HPDE6-E6E7 (cell line): ENCODE measurements at regions not wholly inside any gene's neighbourhood (a gene's known extent, or its start where the extent isn't known, plus 50 kb on each side); places are given as distances from the start of the nearest gene placed in this dataset.
"Not testable (repeated sequence)": the region's sequence is repeated elsewhere in the genome, so short reads cannot be mapped to it uniquely, and the experiment has no call there.

Experiments
- DNase-seq: peaks from one replicate; pipeline ENCODE4 v3.0.0; 2011; ENCODE audit warnings: missing footprints; ENCODE audit errors: extremely low spot score

DNA sequence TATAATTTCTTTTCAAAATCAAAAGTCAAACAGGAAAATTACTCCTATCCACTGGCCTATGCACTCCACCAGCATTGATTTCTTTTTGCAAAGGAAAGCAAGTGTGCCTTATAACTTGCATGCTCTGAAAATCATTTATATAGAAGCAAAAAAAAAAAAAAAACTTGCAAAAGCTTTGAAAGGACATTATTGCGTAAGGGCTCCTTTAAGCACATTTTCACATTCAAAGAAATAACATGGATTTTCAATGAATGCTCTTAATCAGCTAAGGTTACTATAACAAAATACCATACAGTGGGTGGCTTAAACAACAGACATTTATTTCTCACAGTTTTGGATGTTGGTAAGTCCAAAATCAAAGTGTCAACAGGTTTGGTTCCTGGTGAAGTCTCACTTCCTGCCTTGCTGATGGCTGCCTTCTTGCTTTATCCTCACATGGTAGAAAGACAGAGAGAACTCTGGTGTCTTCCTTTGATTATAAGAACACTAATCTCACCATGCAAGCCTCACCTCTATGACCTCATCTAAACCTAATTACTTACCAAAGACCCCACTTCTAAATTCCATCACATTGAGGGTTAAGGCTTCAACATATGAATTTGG is 755.2 kb upstream of the CDH10 start:
- no peak for DNase-seq

DNA sequence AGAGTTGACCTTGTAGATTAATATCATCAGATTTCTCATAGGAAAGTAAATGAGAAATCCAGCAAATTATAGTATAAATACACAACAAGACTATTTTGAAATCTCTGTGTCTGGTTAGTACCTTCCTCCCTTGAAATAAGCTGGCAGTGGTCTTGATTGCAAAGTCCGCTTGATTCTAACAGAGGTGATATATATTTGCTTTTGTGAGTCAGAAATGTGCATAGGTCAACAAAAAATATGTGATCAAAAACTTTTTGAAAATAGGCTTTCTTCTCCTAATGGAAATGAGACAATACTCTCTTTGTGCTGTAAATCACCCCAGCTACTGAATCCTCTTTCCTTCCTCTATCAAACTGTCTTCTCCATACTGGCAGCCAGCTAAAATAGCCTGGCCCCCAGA is 749.2 kb upstream of the CDH10 start:
- no peak for DNase-seq

DNA sequence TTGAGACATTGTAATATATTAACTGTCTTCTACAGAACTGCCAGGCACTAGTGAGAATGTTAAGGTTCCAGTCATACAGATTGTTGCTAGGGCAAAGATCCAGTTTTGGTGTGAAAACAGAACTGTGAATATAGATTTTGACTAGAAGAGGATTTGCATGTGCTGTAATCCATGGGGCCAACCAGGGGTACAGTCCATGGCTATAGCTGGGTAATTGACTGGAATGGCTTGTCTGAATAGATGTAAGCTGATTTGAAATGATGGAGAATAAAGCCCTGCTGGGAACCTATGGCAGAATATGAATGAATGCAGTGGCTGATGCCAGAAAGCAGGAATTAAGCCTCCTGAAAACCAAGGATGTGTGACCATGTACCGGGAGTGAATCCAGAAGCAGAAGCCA is 748.5 kb upstream of the CDH10 start:
- DNase-seq, result no peak

DNA sequence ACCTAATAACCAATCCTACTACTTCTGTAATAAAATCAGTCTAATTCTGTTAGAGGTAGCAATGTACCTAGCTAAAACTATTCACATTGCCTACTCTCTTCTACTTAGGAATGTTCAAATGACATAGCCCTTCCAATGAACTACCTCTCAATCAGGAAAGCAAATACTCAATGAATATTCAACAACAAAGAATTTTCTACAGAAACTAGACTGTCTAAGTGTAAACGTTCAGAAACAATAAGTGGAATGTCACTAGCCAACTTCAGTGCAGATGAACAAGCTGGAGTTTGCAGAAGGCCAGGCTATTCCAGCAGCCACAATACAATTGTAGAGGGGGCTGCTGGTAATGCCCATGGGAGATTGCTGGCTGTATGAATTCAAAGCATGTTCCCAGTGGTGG is 743.2 kb upstream of the CDH10 start:
- no peak for DNase-seq

DNA sequence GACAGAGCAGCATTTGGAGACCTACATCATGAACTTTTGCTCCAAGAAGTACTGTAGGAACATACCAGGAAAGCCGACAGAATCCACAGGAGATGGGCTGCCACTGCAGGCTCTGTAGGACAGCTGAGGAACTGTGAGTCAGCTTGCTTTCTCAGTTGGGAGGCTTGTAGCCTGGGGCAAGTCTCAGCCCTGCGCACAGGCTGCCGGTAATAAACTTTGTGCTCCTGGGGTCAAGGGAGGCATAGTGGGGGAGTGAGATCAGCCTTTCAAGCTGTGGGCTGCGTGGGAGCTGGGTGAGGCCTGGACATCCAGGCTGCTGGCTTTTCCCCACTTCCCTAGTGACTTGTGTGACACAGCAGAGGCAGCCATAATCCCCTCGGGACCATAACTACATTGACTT is 718.0 kb upstream of the CDH10 start:
- DNase-seq, result no peak

DNA sequence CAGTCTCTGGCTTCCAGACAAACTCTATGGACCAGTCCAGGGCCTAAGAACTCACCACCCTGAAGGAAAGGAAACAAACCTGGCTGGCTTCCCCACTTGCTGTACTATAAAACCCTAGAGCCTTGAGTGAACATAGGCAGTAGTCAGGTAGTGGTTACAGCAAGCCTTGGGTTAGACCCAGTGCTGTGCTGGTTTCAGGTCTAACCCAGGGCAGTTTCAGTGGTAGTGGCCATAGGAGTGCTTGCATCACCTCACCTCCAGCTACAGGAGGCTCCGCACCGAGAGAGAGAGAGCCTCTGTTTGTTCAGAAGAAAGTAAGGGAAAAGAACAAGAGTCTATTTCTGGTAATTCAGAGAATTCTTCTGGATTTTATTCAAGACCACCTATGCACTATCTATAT is 714.1 kb upstream of the CDH10 start:
- DNase-seq, result no peak

DNA sequence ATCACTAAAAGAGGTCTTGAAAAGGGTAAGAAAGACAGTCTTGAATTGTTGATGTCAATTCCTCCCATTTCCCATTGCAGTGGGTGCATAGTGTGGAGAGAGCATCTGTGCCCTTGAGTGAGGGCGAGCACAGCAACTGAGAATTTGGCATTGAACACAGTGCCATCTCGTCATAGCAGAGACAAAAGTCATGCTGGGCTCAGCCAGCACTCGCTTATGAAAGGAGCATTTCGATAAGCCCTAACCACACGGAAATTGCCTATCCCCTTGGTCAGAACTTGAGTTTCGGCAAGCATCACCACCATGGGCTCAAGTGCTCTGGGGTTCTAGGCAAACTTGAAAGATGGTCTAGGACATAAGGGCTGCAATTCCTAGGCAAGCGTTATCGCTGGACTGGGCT is 712.8 kb upstream of the CDH10 start:
- DNase-seq, result no peak

DNA sequence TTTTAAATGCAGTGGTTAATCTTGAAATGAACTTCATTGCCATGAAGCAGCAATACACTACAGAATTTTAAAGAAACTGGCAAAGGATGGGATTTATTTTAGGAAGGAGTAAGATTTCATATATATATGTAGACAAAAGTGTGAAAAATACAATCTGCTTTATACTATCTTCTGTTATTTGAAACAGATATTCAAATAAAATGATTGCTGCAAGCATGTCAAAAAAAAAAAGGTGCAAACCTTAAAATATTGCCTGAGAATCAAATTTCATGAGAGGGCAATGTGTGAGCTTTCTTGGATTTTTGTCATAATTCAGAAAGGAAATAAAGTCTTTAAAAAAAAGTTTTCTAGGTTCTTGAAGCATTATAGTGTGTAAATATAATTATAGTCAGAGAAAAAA is 705.0 kb upstream of the CDH10 start:
- DNase-seq, result no peak

DNA sequence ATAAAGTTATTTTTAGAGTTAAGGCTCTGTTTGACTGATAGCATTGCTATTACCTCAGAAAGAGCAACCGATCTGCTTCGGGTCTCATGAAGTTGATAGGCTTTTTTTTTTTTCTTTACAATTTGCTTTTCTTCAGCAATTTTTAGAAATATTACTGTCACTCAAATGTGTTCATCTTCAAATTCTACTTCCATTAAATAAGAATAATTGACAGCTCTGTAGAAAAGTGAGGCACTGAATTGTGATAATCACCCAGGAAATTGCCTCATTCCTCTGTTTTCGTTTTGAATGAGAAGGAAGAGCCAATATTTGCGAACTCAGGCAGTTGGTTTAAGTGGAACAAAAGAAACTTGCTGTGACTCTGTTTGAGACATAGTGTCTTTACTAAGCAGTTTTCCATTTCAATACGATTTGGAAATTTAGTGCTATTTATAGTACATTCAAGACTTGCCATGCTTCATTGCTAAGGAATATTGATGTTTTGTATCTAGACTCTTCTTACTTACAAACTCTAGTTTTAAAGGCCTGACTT is 700.5 kb upstream of the CDH10 start:
- DNase-seq, result no peak

DNA sequence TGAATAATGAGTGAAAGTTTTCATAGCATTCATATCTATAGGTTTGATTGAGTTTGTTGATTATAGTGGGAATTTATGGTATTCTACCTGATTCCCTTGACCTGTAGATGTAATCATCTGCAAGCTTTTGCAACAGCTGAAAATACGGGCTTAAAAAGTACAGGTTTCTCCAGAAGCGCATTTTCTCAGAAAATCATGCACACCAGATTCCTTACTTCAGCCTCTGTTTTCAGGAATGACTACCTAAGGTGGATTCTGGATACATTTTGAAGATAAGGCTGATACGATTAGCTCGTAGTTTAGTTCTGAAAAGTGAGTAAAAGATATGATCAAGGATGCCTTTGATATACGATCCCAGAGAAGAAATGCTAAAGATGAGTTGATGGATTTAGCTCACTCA is 694.8 kb upstream of the CDH10 start:
- DNase-seq, result no peak

DNA sequence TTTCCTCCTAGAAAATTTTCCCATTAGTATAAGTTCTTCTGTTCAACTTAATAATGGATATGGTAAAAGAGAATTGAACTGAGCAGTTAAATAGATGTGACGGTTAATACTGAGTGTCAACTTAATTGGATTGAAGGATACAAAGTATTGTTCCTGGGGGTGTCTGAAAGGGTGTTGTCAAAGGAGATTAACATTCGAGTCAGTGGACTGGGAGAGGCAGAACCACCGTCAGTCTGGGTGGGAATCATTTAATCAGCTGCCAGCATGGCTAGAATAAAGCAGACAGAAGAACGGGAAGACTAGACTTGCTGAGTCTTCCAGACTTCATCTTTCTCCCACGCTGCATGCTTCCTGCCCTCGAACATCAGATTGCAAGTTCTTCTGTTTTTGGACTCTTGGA is 689.6 kb upstream of the CDH10 start:
- no peak for DNase-seq

DNA sequence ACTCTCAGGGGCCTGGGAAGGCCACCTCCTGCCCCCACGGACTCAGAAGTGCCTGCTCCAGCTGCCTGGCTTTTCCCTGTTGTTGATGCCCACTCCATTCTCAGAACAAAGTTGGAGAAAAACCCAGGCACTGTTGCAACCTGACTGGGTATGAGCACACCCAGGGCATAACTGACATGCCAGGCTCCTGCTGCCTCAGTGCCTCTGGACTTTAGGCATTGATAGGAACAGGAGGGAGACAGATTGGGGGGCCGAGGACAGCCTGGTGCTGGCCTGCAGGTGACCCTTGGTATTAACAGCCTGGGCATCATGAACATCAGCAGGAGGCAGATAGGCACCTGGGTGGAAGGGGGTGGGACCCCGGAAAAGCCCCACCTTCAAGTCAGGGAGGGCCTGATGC is 685.9 kb upstream of the CDH10 start:
- no peak for DNase-seq

DNA sequence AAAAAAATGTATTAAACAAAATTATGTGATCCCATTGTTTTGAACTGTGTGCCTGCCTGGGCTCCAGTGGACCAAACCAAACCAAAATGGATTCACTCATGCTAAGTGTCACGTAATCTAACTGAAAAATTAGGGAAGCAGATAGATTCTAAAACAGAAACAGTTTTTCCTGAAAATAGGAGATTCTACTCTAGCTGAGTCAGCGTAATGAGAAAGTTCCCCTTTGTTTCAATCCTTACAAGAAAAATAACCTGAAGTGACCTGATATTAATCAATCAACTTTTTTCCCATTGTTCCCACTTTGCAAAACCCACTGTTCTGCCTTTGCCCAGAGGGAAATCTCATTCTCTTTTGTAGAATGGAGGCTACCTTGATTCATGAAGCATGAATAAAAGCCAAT is 682.4 kb upstream of the CDH10 start:
- DNase-seq, result no peak

DNA sequence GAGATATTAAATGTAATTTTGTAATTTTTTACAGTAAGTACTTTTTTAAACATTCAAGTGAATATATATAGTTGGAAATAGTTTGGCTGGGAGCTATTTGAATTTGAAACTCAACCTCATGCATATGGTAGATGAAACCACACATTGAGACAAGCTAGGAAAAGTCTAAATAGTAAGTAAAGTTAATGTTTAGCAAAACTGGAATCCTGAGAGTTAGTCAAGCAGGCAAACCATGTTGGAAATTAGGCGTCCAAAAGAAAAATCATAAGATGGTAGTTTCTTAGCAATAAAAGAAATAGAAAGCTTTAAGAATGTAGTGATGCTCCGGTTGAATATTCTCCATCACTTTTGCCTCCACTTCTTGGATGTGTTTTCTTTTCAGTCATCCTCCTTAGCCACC is 657.1 kb upstream of the CDH10 start:
- no peak for DNase-seq

DNA sequence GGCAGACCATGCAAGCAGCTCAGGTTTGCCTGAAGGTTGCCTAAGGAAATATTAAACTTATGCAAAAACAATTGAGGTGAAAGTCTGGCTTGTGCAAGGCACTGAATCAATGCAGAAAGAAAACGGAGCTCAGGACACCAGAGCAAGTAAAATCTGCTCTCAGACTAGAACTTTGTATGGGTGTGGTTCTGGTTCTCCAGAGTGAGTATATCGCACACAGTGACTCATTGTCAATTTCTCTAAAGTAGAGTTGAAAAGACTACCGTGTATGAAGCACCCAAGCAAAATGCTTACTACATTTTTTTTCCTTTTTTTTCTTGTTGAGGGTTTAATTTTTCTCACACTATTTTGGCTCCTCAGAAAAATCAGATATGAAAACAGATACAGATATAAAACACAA is 650.3 kb upstream of the CDH10 start:
- DNase-seq, result peak; percentile 8

DNA sequence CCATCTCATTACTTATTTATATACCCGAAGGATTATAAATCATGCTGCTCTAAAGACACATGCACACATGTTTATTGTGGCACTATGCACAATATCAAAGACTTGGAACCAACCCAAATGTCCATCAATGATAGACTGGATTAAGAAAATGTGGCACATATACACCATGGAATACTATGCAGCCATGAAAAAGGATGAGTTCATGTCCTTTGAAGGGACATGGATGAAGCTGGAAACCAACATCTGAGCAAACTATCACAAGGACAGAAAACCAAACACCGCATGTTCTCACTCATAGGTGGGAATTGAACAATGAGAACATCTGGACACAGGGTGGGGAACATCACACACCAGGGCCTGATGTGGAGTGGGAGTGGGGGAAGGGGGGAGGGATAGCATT is 645.0 kb upstream of the CDH10 start:
- not testable (repeated sequence) for DNase-seq

DNA sequence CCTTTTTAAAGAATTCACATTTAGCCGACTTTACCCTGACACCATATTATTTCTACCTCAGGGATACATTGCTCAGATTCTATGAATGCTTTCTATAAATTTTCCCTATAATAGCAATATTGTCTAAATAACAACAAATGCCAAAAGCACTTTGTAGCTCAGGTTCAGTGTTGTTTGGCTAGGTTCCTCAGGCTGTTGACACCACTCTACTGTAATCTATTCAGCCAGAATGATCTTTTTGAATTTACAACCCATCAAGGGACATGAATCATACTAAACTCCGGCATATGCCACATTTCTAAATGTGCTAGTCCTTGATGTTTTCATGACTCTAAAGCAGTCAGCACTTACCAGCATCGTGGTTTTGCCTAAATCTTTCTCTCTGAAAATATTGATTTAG is 641.5 kb upstream of the CDH10 start:
- DNase-seq, result no peak

DNA sequence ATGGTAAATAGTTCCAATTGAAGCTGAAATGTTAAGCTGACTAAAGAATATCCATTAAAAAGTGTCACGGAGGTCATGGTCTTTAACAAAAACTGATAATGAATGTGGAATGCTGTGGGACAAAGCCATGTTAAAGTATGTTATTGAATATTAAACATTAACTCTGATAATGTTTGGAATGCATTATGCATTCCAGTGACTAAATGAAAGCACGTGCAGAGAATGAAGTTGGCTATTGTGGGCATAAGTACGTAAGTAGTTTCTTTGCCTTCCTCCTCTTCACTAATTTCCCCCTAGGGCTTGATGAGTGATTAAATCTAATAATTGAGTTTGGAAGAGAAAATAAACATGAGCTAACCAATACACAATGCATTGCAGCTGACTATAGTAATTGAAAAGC is 640.4 kb upstream of the CDH10 start:
- no peak for DNase-seq

DNA sequence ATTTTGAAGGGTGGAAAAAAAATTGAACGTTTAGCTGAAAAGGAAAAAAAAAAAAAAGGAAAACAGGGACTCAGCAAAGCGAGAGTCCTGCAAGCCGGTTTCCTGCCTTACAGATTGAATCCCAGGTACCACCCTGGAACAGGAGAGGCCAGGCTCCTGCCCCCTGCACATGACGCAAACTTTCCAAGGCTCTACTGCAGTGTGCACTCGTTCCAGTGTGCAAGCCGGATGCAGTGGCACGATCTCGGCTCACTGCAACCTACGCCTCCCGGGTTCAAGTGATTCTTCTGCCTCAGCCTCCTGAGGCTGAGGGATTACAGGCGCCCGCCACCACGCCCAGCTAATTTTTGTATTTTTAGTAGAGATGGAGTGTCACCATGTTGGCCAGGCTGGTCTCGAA is 618.7 kb upstream of the CDH10 start:
- not testable (repeated sequence) for DNase-seq

DNA sequence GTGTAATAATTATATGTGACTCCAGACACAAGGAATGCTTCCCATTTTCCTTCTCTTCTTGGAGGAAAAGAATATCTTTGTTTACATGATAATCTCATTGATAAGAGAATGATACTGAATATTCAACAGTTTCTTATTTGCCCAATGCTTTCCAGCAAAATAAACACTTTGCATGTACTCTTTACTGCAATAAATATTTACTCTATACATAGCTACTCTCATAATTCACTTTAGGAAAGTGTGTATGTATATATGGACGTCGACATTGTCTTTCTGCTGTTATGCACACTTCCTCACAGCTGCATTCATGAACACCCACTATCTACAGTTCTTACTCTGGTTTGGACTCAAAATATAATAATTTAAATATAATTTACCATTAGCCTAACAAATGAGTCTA is 617.4 kb upstream of the CDH10 start:
- no peak for DNase-seq

DNA sequence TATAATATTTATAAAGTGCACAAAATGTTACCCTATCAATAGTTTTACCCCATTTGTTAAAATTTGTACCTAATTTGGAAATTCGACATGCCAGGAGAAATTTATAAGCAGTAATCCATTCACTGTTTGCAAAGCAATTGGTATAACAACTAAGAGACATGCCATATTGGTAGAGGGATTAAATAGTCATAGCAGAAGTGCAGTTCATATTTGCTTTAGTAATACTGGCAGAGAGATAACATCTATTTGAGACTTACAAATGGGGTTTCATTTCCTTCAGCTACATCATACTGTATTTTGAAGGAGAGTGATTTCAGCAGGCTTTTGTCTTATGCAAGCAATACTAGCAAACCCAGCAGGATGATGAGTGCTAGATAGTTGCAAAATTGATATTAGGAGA is 610.4 kb upstream of the CDH10 start:
- no peak for DNase-seq

DNA sequence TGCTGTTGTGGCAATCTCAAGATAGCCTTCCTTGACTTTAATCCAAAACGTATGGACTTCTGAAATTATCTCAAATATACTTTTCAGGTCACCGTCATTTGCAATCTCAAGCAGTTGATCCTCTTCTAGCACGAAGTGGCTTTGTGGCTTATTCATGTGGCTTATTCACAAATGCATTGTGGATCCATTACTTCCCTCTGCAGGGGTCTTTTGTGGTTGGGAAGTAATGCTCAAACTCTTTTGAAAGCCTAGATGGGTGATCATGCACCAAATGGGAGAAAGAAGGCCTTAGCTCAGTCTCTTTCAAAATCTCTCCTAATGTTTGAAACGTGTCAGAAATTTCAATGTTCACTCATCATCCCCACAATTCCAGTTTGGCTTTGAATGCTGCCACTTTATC is 597.2 kb upstream of the CDH10 start:
- no peak for DNase-seq

DNA sequence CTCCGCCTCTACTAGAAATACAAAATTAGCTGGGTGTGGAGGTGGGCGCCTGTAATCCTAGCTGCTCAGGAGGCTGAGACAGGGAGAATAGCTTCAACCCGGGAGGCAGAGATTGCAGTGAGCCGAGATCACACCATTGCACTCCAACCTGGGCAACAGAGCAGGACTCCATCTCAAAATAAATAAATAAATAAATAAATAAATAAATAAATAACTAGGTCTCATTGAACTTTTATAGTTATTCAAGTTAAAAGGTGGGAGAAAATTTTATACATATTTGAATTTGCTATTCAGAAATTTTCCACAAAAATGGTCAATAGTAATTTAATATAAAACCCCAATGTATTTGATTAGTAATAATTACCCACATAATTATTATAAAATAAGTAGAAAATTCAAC is 593.9 kb upstream of the CDH10 start:
- DNase-seq, result not testable (repeated sequence)

DNA sequence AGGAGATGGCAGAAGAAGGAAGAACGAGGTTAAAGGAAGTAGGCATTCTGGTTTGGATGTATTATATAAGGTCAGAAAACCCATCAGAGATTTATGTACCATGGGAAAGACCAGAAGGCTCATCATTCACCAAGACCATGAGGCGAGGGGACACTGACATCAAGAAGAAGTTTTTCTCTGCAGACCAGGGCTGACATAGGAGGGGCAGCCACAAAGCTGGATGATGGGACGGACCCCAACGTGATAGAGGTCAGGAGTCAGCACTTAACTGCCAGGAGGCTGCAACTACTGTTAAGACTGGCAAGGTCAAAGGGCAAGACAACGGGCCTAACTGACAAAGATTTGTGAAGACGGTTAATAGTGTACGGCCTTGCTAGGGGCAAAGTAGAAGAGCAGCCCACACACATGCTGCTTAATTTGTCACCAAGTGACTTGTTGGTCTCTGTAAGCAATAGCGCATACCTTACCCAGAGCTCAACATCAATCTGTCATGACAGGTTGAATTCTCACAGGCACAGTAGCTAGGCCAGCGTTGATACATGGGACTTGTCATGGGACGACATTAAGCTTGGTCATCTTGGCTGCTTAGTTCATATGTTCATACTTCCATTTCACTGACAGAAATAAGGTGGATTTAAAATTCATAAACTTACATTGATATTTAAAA is 579.7 kb upstream of the CDH10 start:
- no peak for DNase-seq
